VCaP (cell line): ENCODE measurements at regions not wholly inside any gene's neighbourhood (a gene's known extent, or its start where the extent isn't known, plus 50 kb on each side); places are given as distances from the start of the nearest gene placed in this dataset.

Experiments
- H3K27ac ChIP-seq: fragments of 450-650 bp; 2 replicates; pipeline ENCODE4 v1.5.1; 2017
- TF ChIP-seq, protein P1 (sequence below): fragments of 450-650 bp; conservative IDR thresholded peaks from 2 replicates; pipeline ENCODE4 v1.5.1; 2017; ENCODE audit warnings: mild to moderate bottlenecking, moderate library complexity

DNA sequence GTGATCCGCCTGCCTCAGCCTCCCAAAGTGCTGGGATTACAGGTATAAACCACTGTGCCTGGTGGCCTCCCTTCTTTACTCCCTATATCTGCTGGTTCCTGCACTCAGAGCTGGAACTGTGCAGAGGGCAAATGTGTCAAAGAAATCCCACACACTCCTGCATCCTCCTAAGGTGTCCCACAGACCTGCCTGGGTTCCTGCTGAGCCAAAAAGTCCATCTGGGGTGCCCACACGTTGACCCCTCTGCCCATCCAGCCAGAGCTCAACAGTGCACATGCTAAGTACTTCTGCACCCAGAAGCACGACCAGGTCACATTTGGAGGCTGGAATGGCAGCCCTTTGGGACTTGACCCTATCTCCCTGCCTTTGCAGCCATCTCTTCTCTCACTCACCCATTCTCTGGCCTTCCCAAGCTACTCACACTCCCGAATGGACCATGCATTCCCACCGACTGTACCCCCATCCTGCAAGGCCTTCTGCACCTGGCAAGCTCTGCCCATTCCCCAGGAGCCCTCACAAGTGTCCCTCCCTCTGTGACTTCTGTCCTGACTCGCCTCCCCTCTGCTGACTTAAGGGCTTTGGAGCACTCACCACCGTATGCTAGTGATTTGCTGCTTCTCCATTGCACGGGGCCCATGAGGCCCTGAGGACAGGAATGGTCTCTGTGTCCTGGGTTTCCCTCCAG is 152.1 kb downstream of the KCTD15 start:
- no peak overlapping the region for H3K27ac ChIP-seq
- TF ChIP-seq, protein P1, sequence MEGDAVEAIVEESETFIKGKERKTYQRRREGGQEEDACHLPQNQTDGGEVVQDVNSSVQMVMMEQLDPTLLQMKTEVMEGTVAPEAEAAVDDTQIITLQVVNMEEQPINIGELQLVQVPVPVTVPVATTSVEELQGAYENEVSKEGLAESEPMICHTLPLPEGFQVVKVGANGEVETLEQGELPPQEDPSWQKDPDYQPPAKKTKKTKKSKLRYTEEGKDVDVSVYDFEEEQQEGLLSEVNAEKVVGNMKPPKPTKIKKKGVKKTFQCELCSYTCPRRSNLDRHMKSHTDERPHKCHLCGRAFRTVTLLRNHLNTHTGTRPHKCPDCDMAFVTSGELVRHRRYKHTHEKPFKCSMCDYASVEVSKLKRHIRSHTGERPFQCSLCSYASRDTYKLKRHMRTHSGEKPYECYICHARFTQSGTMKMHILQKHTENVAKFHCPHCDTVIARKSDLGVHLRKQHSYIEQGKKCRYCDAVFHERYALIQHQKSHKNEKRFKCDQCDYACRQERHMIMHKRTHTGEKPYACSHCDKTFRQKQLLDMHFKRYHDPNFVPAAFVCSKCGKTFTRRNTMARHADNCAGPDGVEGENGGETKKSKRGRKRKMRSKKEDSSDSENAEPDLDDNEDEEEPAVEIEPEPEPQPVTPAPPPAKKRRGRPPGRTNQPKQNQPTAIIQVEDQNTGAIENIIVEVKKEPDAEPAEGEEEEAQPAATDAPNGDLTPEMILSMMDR = no peak

DNA sequence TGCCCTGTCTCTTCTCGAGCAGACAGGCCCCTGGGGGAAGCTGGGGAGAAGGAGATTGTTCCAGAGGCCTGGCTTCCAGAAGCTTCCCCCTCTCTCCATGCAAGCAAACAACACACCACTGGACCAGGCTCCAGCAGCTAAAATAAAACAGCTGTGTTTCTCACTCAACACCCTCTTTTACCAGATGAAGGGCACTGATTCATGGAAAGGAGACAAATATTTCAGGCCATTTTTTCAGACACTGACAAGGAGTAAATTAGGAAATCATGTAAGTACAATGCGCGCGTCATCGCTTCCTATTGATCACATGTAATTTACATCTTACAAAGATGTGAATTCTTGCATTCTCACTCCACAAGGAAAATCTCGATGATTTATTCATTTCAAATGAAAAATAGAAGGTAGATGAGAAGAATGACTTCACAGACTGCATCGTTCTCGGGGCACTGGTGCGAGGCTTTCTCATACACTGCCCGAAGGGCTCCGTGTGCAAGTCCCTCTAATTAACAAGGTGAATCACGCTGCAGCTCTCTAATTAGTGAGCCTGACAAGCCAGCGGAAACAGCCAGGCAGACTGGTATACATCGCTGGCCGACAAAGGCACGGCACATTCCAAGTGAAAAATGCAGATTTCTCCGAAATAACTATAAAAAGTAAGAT is 153.6 kb downstream of the KCTD15 start:
- no peak overlapping the region for H3K27ac ChIP-seq
- TF ChIP-seq, protein P1 = no peak

DNA sequence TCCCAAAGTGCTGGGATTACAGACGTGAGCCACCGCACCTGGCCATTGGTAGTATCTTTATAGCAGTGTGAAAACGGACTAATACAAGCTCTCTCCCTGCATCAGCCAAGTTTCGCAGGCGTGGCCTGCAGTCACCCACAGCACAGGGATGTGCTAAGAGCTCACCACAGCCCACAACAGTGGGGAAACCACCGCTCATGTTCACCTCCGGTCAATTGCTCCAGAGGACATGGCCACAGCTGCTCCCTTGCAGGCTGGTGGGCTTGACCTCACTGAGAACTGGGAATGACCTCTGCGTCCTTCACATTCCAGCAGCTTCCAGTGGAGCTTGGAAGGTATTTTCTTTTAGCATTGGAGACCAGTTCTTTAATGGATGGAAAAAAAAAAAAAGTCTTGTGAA is 156.4 kb downstream of the KCTD15 start:
- TF ChIP-seq, protein P1 = no peak
- H3K27ac ChIP-seq = no peak overlapping the region

DNA sequence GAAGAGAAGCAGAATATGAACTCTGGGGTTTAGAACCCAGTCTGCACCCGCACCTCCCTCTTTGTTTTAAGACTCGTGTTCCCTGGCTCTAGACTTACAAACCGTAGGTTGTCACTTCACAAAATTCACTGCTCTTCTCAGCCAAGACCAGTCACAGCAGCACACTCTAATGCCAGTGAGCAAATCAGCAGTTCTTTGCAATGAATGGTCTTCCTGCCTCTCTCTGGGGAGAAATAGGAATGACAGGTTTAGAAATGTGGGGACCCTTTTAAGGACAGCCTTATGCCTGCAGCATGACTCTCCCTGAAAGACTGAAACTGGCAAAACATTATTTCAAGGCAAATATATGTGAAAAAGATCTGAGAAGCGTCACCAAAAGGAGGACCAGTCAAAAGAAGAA is 156.9 kb downstream of the KCTD15 start:
- H3K27ac ChIP-seq = no peak overlapping the region
- TF ChIP-seq, protein P1 = no peak

DNA sequence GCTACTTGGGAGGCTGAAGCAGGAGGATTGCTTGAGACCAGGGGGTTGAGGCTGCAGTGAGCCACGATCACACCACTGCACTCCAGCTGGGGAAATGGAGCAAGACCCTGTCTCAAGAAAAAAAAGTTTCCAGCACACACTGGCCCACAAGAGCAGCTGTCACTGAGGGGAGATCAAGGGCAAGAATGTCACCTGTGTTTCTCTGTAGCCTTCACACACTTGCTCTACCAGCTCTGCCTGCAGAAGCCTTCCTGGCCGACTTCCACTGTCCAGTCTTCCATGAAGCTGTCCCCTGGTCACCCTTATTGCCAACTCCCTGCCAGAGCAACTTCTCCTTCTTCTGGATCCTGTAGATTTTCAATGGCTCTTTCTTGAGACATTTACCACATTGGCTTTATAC is 158.0 kb downstream of the KCTD15 start:
- no peak overlapping the region for H3K27ac ChIP-seq
- TF ChIP-seq, protein P1 = no peak

DNA sequence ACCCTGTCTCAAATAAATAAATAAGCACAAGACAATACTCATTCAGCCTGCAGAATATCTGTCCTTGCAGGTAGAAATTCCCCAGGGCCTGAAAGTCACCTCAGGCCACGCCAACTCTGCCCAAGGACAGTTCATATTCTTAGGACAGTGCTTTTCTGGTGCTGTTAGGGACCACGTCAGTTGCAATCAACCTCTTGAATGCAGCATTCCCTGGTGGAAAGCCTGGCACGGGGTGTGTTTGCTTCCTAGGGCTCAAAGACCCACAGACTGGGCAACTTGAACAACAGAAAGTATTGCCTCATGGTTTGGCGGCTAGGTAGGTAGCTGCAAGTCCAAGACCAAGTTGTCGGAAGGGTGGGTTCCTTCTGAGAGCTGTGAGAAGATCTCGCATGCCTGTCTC is 160.3 kb downstream of the KCTD15 start:
- H3K27ac ChIP-seq = no peak overlapping the region
- TF ChIP-seq, protein P1 = no peak

DNA sequence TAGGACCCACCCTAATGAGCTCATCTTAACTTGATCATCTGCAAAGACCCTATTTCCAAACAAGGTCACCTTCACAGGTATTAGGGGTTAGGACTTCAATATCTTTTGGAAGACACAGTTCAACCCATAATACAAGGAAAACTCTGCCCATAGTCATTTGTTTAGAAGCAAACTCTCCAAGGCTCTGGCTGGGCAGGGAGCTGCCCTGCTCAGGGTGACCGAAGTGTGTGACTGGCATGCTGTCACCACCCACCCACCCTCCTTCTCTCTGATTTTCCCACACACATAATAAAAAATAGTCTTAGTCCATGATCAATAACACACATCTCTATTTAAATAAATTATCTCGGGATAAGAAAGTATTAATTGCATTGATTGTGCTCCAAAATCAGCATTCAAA is 161.1 kb downstream of the KCTD15 start:
- TF ChIP-seq, protein P1 = no peak
- H3K27ac ChIP-seq = no peak overlapping the region
